ENCODE measurements at regions not wholly inside any gene's neighbourhood (a gene's known extent, or its start where the extent isn't known, plus 50 kb on each side); places are given as distances from the start of the nearest gene placed in this dataset.
"Not testable (repeated sequence)": the region's sequence is repeated elsewhere in the genome, so short reads cannot be mapped to it uniquely, and the experiment has no call there.

DNA sequence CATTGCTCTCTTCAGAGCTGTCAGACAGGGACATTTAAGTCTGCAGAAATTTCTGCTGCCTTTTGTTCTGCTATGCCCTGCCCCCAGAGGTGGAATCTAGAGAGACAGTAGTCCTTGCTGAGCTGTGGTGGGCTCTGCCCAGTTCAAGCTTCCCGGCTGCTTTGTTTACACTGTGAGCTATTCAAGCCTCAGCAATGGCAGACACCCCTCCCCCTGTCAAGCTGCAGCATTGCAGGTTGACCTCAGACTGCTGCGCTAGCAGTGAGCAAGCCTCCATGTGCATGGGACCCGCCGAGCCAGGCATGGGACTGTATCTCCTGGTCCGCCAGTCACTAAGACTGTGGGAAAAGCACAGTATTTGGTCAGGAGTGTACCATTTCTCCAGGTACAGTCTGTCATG is 53.6 kb upstream of the MAPK10 start:
- DNase-seq, result not testable (repeated sequence)

DNA sequence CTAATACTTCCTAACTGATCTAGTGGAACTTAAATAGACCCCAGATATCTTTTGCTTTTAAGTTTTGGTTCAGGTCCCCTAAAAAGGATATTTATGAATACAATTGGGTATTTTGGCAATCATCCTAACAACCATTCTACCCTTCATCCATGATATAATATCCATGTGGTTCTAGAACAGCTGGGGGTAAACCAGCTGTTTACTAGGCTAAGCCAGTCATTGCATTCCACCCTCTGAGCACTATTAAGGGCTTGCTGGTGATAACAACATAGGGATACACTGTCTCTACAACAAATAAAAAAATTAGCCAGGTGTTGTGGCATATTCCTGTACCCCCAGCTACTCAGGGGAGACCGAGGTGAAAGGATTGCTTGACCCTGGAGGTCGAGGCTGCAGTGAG is 54.8 kb upstream of the MAPK10 start:
- DNase-seq, result no peak

DNA sequence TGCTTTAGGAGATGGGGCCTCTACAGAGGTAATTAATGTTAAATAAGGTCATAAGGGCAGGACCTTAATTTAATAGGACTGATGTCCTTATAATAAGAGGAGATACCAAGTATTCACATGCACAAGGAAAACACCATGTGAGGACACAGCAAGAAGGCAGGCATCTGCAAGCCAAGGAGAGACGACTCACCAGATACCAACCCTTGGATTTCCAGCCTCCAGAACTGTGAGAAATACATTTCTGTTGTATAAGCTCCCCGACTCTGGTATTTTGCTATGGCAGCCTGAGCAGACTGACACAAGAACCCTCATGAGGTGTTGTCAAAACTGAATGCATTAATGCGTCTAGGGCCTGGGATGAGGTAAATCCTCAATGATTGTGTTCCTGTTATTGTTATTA is 56.2 kb upstream of the MAPK10 start:
- no peak for DNase-seq

DNA sequence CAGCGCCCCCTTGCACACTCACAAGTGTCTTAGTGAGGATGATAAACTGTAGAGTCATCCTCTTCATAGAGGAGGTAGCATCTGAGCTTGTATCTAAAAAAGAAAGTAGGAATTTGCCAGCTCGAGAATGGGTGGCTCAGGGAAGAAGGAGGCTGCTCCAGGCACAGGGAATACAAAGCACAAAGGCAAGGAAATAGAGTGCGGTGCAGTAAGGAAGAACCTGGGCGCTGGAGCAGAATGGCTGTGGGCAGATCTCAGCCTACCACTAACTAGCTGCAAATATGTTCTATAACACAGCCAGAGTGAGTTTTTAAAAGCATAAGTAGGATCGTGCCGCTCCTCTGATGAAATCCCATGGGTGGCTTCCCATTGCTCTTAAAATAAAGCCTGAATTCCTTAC is 61.6 kb upstream of the MAPK10 start:
- DNase-seq, result no peak

DNA sequence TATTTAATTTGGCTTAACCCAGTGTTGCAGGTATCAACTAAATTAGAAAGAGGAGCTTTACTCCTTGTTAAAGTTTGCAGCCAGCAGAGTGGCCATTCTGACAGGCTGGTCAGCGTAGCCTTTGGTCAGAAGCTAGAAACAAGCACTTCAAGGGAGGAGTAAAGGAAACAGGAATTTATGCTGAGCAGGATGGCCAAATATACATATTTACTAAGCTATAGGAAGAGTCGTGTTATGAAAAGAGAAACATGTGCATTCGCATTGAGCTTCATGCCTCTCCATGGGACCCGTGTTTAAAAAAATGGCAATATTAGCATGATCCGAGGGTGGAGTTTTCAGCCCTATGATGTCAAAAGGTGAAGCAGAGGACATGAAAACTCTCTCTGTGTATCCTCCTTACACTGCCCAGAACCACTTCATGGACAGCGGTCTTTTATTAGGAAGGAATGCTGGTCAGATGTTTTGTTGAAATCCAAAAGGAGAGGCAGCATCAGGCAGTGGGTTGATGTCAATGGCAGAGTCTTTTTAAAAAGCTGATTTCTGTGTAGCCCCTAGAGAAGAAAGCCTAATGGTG is 71.8 kb upstream of the MAPK10 start:
- no peak for DNase-seq

DNA sequence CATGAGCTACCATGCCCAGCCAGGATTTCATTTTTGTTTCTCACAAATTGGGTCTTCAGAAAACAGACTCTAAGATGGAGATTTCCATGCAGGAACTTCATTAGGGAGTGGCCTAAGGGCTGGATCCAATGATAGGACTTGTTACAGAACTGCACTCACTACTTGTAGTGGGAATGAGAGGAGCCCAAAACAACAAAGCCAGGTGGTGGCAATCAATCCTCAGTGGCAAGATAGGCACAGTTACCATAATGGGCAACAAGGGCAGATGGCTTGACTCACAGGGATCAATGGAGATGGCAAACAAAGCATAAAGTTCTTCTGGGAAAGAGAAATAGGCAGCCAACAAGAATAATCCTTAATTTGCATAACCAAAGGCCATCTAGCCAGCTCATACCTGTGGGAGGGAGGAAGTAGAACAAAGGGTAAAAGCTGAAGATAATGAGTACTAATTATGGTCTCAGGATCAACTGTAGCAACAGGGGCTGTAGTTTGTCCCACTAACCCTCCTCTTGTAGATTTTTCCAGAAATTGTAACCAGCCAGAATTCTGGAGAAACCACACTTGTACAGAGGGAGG is 72.8 kb upstream of the MAPK10 start:
- no peak for DNase-seq

DNA sequence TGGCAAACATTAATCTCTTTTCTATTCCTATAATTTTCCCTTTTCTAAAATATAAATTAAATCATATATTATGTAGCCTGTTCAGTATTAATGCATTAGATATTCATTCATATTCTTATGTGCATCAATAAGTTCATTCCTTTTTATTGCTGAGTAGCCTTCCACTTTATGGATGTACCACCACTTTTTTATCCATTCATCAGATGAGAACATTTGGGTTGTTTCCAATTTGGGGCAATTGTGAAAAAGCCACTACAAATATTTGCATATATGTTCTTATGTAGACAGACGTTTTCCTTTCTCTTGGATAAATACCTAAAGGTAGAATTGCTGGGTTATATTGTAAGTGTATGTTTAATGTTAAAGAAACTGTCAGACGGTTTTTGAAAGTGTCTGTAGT is 79.4 kb upstream of the MAPK10 start:
- no peak for DNase-seq

DNA sequence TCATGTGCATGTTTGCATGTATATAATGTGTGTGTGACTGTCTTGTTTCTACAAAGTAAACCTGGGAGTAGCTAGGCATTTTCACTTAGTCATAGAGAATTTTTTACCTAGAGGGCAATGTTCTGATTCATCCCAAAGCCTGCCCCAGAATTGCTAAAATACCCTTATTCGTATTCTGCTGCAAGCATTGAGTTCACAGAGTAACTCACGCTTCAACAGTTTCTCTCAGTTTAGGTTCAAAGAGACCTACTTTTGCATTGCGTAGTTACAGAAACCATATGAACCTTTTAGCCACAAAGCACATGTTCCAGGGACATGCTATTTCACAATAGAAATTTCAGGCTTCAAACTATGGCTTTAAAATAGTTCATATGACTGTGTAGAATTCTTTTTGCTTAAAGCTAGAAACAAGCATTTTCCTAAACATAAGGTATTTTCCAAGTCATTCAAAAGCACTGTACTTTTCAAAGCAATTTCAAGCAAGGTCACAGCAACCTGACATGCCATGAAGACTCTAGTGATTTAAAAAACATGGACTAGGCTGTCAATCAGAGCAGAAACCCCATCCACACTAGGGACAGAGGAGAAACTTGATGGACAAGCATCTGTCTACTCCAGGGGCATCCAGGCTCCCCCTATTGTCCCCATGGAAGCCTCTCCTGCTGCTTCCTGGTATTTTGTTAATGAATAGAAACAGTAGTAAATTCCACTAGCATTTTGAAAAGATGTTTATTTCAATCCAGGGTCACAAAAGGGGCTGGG is 81.5 kb upstream of the MAPK10 start:
- DNase-seq, result no peak

DNA sequence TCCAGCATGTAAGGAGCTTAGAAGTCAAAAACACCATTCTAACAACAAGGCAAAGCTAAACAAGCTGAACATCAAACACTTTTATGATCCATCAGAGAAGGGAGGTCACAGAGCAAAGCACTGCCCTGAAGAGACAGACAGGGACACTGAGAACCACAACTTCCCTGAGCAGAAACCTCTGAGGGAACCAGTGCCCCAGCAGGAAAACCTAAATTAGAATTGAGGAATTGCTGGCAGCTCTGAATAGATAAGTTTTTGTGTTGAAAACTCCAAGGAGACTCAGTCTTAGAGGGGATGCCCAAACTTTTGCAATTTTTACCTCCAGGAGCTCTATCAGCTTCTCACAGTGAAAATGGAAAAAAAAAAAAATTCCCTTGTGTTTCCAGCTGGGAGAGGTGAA is 83.0 kb upstream of the MAPK10 start:
- no peak for DNase-seq

DNA sequence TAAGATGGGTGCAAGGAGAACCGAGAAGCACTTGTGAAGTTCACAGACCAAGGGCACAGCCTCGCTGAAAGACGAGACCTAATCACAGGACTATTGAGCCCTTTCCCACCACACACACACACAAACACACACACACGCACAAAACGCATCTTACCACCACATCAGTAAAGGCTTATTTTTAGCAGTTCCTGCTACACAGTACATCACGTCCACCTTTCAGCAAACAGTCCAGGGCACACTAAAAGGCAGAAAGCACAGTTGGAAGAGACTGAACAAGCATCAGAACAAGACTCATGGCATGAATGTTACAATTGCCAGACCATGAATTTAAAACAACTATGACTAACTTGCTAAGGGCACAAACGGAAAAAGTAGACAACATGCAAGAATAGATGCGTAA is 83.6 kb upstream of the MAPK10 start:
- no peak for DNase-seq

DNA sequence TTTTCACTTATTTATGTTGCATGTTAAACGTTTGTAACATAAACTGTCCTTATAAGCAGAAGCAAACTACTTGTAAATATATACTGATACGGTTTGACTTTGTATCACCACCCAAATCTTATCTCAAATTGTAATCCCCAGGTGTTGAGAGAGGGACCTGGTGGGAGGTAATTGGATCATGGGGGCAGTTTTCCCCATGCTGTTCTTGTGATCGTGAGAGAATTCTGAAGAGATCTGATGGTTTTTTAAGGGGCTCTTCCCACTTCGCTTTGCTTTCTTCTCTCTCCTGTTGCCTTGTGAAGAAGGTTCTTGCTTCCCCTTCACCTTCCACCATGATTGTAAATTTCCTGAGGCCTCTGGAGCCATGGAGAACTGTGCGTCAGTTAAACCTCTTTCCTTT is 87.1 kb upstream of the MAPK10 start:
- DNase-seq, result no peak

DNA sequence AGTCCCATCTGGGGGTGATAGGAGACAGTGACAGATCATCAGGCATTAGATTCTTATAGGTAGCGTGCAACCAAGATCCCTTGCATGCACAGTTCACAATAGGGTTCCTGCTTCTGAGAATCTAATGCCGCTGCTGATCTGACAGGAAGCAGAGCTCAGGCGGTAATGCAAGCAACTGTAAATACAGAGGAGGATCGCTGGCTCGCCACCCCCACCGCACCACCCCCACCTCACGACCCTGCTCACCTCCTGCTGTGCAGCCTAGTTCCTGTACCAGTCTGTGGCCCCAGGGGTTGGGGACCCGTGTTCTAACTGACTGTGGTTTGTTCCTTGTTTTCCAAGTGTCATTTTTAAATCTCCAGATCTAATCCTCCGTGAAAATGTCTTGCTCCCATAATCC is 89.0 kb upstream of the MAPK10 start:
- no peak for DNase-seq

DNA sequence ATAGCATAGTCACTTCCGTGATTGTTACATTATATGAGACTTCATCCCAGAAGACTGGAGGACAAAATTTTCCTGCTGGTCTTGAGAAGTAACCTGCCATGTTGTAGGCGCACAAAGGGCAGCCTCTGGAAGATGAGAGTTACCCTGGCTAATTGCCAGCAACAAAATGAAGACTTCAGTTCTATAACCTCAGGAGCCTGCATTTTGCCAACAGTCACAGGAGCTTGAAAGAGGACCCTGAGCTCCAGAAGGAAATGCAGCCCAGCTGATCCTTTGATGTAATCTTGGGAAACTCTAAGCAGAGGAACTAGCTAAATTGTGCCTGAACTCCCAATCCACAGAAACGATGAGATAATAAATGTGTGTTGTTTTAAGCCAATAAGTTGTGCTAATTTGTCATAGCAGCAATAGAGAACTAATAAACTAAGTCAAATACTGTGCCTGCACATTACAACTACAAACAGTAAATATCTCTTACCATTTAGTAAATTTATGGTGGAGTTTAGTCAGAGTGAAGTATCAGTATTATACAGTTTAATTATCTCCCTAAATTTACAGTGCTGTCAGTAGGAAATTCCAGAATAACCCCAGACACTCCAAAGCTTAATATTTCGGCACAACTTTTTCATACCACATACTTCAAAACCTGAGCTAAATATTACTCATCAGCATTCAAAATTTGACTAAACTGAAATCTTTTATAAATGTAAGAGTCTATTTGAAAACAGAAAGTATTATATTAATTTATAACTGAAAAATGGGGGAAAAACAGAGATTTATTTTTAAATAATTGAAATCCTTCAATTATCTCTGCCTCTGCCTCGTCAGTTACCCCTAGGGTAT is 90.1 kb upstream of the MAPK10 start:
- DNase-seq, result no peak

DNA sequence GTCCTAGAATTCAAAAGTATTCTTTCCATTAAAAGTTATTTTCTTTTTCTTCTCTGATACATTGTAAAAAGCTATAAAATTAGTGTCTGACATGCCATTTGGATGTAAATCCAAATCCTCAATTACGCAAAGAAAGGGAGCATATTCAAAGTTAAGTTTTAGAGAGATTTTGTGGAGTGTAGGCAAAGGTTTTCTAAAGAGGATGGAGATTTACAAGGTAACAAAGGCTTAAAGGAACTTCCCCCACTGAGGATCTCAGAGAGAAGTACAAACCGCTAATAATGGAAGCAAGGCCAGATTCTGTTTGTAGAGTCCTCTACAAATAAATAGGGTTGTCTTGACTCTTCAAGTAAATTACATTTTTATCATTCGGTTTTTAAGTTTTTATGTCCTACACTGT is 91.0 kb upstream of the MAPK10 start:
- DNase-seq, result no peak

DNA sequence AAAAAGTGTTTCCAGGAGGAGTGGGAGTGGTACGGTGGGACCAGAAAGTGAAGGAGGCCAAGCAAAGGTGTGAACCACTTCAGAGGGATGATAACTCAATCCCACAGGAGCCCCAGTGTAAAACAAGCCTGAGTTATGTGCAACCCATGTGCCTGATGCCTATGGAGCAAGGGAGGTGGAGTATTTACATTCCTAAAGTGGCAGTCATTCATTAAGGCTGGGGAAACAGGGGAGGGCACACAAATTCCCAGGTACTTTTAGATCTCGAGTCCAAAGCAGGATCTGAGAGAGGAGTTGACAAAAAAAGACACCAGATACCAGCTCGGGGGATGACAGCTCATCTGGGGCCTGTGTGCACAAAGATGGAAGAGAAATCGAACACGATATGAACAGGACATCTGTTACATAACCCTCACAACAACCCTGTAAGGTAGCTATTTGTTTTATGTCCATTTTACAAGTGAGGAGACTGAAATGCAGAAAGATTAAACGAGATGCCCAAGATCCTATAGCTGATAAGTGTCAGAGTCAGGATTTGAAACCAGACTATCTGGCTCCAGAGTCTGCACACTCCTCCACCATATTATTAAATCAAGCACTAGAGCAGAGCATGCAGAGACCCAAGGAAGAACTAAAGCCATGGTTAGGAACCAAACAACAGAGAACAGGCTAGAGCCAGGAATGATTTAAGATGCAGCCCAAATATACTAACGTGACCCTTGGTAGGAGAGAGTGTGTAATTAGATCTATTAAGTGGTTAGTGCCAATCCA is 91.9 kb upstream of the MAPK10 start:
- peak; percentile 17 for DNase-seq

DNA sequence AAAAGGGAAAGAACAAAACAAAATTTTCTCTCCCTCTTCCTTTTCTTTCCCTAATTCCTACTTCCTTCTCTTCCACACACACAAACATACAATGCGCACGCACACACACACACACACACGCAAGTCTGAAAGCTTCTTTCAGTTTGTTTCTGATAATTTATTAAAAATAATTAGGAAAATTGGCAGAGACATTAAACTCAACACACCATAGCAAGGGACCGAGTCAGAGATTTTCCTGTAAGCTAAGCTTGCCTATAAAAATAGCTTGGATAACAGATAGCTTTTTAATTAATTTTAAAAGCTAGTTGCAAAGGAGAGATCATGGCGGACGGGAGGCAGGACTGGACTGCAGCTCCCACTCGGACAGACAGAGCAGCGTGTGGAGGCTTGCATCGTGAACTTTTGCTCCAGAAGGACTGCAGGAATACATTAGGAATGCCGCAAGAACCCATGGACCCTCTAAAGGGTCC is 92.6 kb upstream of the MAPK10 start:
- peak; percentile 17 for DNase-seq

DNA sequence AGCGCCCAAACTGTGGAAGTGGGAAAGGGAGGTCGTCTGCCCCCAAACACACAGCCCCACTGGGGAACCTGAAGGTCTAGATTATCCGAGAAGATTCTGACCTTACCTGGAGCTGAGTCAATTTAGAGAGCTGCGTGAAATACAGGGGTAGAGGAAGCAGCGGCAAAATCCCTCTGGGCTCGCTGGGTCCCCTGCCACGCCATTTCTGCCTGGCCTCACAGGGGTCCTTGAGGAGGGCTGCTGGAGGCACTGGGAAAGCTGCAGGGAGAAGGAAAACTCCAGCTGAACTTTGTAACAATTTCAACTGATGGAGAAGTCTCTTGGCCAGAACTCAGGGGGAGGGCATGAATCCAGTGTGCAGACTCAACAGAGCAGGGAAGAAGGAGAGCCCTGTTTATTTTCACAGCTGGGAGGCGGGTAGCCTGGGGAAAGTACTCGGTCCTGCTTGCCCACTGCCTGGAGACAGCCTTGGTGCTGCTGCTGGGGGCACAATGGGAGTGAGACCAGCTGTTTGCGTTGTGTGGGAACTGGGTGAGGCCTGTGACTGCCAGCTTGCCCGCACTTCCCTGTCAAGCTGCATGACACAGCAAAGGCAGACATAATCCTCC is 93.2 kb upstream of the MAPK10 start:
- DNase-seq, result peak; percentile 5

DNA sequence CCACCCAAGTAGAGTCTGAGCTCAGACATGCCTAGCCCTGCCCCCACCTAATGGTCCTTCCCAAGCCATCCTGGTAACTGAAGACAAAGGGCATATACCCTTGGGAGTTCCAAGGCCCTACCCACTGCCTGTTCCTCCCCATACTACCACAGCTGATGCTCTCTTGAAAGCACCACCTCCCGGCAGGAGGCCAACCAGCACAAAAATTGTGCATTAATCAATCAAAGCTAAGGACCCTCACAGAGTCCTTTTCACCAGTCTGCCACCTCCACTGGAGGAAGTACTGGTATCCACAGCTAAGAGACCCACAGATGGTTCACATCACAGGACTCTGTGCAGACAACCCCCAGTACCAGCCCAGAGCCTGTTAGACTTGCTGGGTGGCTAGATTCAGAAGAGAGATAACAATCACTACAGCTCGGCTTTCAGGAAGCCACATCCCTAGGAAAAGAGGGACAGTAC is 93.8 kb upstream of the MAPK10 start:
- DNase-seq, result not testable (repeated sequence)

DNA sequence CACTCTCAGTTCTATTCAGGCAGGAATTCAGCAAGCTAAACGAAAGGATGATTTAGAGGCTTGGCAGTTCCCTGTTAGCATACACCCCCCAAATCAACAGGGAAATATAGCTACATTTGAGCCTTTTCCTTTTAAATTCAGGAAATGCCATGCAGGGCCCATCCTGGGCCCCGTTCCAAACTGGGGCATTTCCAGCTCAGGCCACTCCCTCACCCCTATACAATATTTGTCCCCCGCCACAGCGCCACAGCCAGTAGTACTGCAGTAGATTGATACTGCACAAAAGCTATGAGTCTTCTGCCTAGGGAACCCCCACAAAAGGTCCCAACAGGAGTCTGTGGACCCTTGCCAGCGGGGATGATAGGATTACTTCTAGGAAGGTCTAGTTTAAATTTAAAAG is 102.0 kb upstream of the MAPK10 start:
- no peak for DNase-seq

DNA sequence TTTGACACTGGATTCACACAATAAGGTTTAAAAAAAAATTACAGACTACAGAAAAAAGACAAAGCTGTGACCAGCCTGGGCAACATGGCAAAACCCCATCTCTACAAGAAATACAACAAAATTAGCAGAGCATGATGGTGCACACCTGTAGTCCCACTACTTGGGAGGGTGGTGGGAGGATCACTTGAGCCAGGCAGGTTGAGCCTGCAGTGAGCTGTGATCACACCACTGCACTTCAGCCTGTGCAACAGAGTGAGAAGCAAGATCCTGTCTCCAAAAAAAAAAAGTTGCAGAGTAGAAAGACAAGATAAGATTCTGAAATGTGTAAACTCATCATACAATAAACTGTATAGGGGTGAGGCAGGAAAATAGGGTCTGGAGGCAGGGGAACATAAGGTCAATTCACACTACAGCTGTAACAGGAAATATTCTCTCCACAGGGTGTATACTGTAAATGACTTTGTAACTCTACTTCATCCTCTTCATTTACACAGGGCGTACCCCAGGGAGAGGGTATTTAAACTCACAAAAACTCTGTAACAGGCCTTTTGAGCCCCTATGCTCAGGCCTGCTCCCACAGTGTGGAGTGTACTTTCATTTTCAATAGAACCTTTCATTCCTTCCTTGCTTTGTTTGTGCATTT is 112.6 kb upstream of the MAPK10 start:
- no peak for DNase-seq

DNA sequence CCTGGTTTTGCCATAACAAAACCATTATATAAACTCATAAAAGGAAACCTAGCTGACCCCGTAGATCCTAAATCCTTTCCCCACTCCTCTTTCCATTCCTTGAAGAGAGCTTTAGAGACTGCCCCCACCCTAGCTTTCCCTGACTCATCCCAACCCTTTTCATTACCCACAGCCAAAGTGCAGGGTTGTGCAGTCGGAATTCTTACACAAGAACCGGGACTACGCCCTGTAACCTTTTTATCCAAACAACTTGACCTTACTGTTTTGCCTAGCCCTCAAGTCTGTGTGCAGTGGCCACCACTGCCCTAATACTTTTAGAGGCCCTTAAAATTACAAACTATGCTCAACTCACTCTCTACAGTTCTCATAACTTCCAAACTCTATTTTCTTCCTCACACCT is 116.0 kb upstream of the PTPN13 start:
- DNase-seq, result not testable (repeated sequence)

DNA sequence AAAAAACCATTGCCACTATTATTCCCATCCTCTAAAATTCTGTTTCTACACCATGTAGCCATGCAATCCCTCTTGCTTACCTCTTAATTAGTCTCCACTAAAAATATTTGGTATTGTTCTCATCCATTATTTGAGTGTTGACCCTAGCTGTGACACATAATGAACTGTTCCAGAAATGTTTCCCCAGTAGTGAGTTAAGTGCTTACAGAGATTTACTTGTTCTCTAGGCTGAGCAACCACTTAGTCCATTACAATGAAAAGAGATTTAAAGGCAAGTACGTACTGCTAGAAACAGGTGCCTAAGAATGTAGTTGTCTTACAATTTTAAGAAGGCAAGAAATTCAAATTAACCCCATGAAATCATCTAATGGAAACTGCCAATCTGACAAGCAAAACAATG is 112.7 kb upstream of the PTPN13 start:
- DNase-seq, result peak; percentile 29

Data from NCI-H748 treated with DMSO at 0.1 percent for 48 hours (cell line).